ENCODE measurements at regions not wholly inside any gene's neighbourhood (a gene's known extent, or its start where the extent isn't known, plus 50 kb on each side); places are given as distances from the start of the nearest gene placed in this dataset.

GRCh38 chr5:105397749-105398148 is 1835.2 kb upstream of the NUDT12 start:
- TF ChIP-seq POLR2A (IDR thresholded peaks at IDR 0.05) (no peak), CTCF (IDR thresholded peaks at IDR 0.05) (no peak), EP300 (IDR thresholded peaks at IDR 0.05) (no peak)

Measured in sigmoid colon (tissue), 4 donors.